ENCODE measurements at regions not wholly inside any gene's neighbourhood (a gene's known extent, or its start where the extent isn't known, plus 50 kb on each side); places are given as distances from the start of the nearest gene placed in this dataset.
A peak's percentile ranks its signal among the peaks of the same experiment; 100 is the strongest.

DNA sequence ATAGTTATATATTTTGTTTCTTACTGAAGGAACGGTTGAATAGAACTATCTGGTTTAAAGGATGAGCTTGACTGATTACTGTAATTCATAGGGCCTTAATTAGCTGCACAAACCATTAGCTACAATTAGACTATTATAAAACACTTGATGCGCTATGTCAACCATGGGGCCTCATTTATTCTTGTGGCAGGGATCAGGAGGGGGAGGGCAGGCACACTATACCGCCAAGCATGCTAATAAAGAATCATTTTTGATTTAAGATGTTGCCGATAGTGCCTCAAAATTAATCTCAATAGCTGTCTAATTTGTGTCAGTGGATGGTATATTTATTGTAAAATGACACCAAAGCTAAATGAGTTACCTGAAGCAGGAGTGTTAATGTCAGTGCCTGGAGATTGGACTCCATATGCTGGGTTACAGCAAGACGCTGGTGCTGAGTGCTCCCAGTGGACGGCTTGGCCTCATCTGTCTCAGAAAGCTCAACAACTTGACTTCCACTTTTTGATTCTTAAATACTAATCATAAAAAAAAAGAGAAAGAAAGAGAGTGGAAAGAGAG is 1007.0 kb upstream of the CELF4 start:
- no peak for DNase-seq (ENCODE audit: low read depth in 1 of 2, low spot score in 1 of 2)
- Histone ChIP-seq H3K27me3 (no peaks in the 10 kb centered on the region), H3K4me1 (ENCODE audit: low read depth) (no peaks in the 10 kb centered on the region), H3K4me3 (no peak overlapping the region), H3K36me3 (no peaks in the 10 kb centered on the region), H3K27ac (no peak overlapping the region), H3K9me3 (ENCODE audit: low read depth) (no peaks in the 10 kb centered on the region)
- TF ChIP-seq CTCF (IDR thresholded peaks at IDR 0.05; ENCODE audit: low read depth, low read length), result no peak

GRCh38 chr18:38571651-38572050 is 1006.1 kb upstream of the CELF4 start:
- Histone ChIP-seq H3K4me1 (ENCODE audit: low read depth) (no peaks in the 10 kb centered on the region), H3K27ac (no peak overlapping the region), H3K36me3 (no peaks in the 10 kb centered on the region), H3K9me3 (ENCODE audit: low read depth) (no peaks in the 10 kb centered on the region), H3K4me3 (no peak overlapping the region), H3K27me3 (no peaks in the 10 kb centered on the region)
- TF ChIP-seq CTCF (IDR thresholded peaks at IDR 0.05; ENCODE audit: low read depth, low read length), result no peak
- DNase-seq (ENCODE audit: low read depth in 1 of 2, low spot score in 1 of 2), result no peak

DNA sequence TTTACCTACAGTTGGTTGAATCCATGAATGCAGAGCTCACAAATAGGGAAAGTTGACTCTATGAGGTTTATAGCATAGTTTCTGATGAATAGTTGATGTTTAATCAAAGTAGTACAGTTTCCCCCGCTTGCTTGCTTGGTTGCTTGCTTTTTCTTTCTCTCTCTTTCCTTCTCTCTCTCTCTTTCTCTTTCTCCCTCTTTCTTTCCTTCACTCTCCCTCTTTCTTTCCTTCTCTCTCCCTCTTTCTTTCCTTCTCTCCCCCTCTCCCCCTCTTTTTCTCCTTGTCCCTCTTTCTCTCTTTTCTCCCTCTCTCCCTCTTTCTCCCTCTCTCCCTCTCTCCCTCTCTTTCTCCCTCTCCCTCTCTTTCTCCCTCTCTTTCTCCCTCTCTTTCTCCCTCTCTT is 999.9 kb upstream of the CELF4 start:
- no peak overlapping the region for H3K27ac ChIP-seq
- TF ChIP-seq CTCF (IDR thresholded peaks at IDR 0.05; ENCODE audit: low read depth, low read length), result no peak
- no peaks in the 10 kb centered on the region for H3K4me1 ChIP-seq (ENCODE audit: low read depth)
- H3K4me3 ChIP-seq, result no peak overlapping the region
- no peaks in the 10 kb centered on the region for H3K9me3 ChIP-seq (ENCODE audit: low read depth)
- H3K36me3 ChIP-seq, result no peaks in the 10 kb centered on the region
- H3K27me3 ChIP-seq, result no peaks in the 10 kb centered on the region
- no peak for DNase-seq (ENCODE audit: low read depth in 1 of 2, low spot score in 1 of 2)

GRCh38 chr18:38563396-38563980 is 997.9 kb upstream of the CELF4 start:
- DNase-seq (ENCODE audit: low read depth in 1 of 2, low spot score in 1 of 2), result no peak
- H3K36me3 ChIP-seq, result no peaks in the 10 kb centered on the region
- no peak overlapping the region for H3K4me3 ChIP-seq
- no peak overlapping the region for H3K27ac ChIP-seq
- TF ChIP-seq CTCF (IDR thresholded peaks at IDR 0.05; ENCODE audit: low read depth, low read length), result no peak
- no peaks in the 10 kb centered on the region for H3K27me3 ChIP-seq
- no peaks in the 10 kb centered on the region for H3K4me1 ChIP-seq (ENCODE audit: low read depth)
- no peaks in the 10 kb centered on the region for H3K9me3 ChIP-seq (ENCODE audit: low read depth)

GRCh38 chr18:38557006-38557405 is 991.4 kb upstream of the CELF4 start:
- peak in 1 of 2 donors; percentile 6 for DNase-seq (ENCODE audit: low read depth in 1 of 2, low spot score in 1 of 2)

More at GRCh38 chr18:38557006-38557405, 991.4 kb upstream of the CELF4 start:
- H3K4me3 ChIP-seq, result no peak overlapping the region
- H3K27ac ChIP-seq, result no peak overlapping the region
- TF ChIP-seq CTCF (IDR thresholded peaks at IDR 0.05; ENCODE audit: low read depth, low read length), result no peak
- H3K27me3 ChIP-seq, result no peaks in the 10 kb centered on the region
- H3K4me1 ChIP-seq (ENCODE audit: low read depth), result no peaks in the 10 kb centered on the region
- H3K9me3 ChIP-seq (ENCODE audit: low read depth), result no peaks in the 10 kb centered on the region
- H3K36me3 ChIP-seq, result no peaks in the 10 kb centered on the region

Data from cardiac muscle cell (in vitro differentiated cells and primary cell).